Loucy (cell line): ENCODE measurements at regions not wholly inside any gene's neighbourhood (a gene's known extent, or its start where the extent isn't known, plus 50 kb on each side); places are given as distances from the start of the nearest gene placed in this dataset.
"Not testable (repeated sequence)": the region's sequence is repeated elsewhere in the genome, so short reads cannot be mapped to it uniquely, and the experiment has no call there.

Experiments
- H2AFZ ChIP-seq: fragments of 200-600 bp; sonication (generic); 2 replicates; pipeline ENCODE4 v1.6.0; 2016; ENCODE audit warnings: antibody characterized with exemption, mild to moderate bottlenecking, low read length, moderate library complexity
- H3F3A ChIP-seq: fragments of 200-600 bp; 2 replicates; pipeline ENCODE4 v1.6.0; 2016; ENCODE audit warnings: antibody characterized with exemption, low read depth, mild to moderate bottlenecking
- H3K27me3 ChIP-seq: fragments of 200-600 bp; sonication (generic); 2 replicates; pipeline ENCODE4 v1.6.1; 2014; ENCODE audit warnings: low read length, mild to moderate bottlenecking; ENCODE audit not compliant: insufficient read depth, poor library complexity, severe bottlenecking
- H3K36me3 ChIP-seq: fragments of 200-600 bp; sonication (generic); 2 replicates; pipeline ENCODE4 v1.6.1; 2016; ENCODE audit warnings: low read length; ENCODE audit not compliant: insufficient read depth
- H3K4me1 ChIP-seq: fragments of 200-600 bp; sonication (generic); 2 replicates; pipeline ENCODE4 v1.5.1; 2014; ENCODE audit warnings: low read length, mild to moderate bottlenecking; ENCODE audit not compliant: insufficient read depth, poor library complexity, severe bottlenecking
- H3K4me2 ChIP-seq: fragments of 200-600 bp; sonication (generic); 2 replicates; pipeline ENCODE4 v1.6.0; 2014; ENCODE audit warnings: antibody characterized with exemption, low read length, low read depth, mild to moderate bottlenecking; ENCODE audit not compliant: poor library complexity, severe bottlenecking
- H3K4me3 ChIP-seq: fragments of 200-600 bp; sonication (generic); 2 replicates; pipeline ENCODE4 v1.5.1; 2014; ENCODE audit warnings: low read length, mild to moderate bottlenecking, mixed read lengths; ENCODE audit not compliant: poor library complexity, severe bottlenecking
- H3K79me2 ChIP-seq: fragments of 200-600 bp; sonication (generic); 2 replicates; pipeline ENCODE4 v1.6.1; 2014; ENCODE audit warnings: low read length; ENCODE audit not compliant: insufficient read depth
- H3K9ac ChIP-seq: fragments of 200-600 bp; sonication (generic); 2 replicates; pipeline ENCODE4 v1.6.0; 2014; ENCODE audit warnings: mild to moderate bottlenecking, low read depth, low read length, moderate library complexity; ENCODE audit not compliant: poor library complexity, severe bottlenecking
- H3K9me2 ChIP-seq: fragments of 200-600 bp; sonication (generic); replicated peaks from 2 replicates; pipeline ENCODE4 v1.6.1; 2016; ENCODE audit warnings: low read depth, low read length, mixed read lengths
- H3K9me3 ChIP-seq: fragments of 200-600 bp; sonication (generic); 2 replicates; pipeline ENCODE4 v1.6.1; 2014; ENCODE audit warnings: mild to moderate bottlenecking, antibody characterized with exemption, low read length, low read depth; ENCODE audit not compliant: insufficient read depth
- H4K20me1 ChIP-seq: fragments of 200-600 bp; sonication (generic); 2 replicates; pipeline ENCODE4 v1.6.0; 2014; ENCODE audit warnings: antibody characterized with exemption, low read length, mild to moderate bottlenecking; ENCODE audit not compliant: insufficient read depth, poor library complexity, severe bottlenecking
- EZH2phosphoT487 ChIP-seq: fragments of 200-600 bp; IDR thresholded peaks from 2 replicates; pipeline ENCODE4 v1.6.1; 2018; ENCODE audit warnings: antibody characterized with exemption, mild to moderate bottlenecking, moderate library complexity, borderline replicate concordance
- TF ChIP-seq, protein P1 (sequence below): fragments of 200-600 bp; sonication (generic); conservative IDR thresholded peaks from 2 replicates; pipeline ENCODE4 v1.5.1; 2014; ENCODE audit warnings: mild to moderate bottlenecking, antibody characterized with exemption, low read length

DNA sequence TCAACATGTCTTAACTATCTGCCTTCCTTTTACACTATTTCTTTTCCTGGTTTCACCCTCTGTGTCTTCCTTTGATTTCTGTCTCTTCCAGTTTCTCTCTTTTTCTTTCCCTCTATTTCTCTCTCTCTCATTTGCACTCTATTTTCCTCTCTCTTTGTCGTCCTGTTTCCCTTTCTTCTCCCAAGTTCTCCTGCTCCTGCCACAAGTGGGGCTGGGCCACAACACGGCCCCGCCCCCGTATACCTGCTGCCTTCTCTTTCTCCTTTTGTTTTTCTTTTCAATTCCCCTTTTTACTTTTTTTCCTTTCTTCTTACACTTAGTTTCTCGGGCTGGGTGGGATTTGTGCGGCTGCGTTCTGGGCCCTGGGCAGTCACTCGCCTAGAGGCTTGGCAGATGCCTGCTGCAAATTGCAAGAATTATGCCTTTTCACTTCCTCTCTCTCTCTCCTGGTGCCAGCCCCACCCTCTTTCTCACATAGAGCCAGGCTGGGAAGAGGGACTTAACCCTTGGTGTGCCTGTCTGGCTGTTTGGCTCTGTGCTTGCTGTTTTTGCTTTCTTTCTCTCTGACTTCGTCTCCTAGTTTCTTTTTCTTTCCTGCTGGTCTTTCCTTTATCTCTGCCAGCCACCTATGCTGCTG lies 2139.4 kb downstream of the TP53TG3F start:
- no peak for TF ChIP-seq EZH2phosphoT487
- TF ChIP-seq, protein P1, sequence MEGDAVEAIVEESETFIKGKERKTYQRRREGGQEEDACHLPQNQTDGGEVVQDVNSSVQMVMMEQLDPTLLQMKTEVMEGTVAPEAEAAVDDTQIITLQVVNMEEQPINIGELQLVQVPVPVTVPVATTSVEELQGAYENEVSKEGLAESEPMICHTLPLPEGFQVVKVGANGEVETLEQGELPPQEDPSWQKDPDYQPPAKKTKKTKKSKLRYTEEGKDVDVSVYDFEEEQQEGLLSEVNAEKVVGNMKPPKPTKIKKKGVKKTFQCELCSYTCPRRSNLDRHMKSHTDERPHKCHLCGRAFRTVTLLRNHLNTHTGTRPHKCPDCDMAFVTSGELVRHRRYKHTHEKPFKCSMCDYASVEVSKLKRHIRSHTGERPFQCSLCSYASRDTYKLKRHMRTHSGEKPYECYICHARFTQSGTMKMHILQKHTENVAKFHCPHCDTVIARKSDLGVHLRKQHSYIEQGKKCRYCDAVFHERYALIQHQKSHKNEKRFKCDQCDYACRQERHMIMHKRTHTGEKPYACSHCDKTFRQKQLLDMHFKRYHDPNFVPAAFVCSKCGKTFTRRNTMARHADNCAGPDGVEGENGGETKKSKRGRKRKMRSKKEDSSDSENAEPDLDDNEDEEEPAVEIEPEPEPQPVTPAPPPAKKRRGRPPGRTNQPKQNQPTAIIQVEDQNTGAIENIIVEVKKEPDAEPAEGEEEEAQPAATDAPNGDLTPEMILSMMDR: no peak
- Histone ChIP-seq H3K4me2 (no peak overlapping the region), H3K9me2 (no peaks in the 10 kb centered on the region), H3K36me3 (no peaks in the 10 kb centered on the region), H3K79me2 (no peaks in the 10 kb centered on the region), H3K9me3 (no peaks in the 10 kb centered on the region), H3K4me1 (no peaks in the 10 kb centered on the region), H3K4me3 (no peak overlapping the region), H3F3A (no peaks in the 10 kb centered on the region), H3K9ac (no peak overlapping the region), H2AFZ (no peak overlapping the region), H4K20me1 (no peaks in the 10 kb centered on the region), H3K27me3 (no peaks in the 10 kb centered on the region)

DNA sequence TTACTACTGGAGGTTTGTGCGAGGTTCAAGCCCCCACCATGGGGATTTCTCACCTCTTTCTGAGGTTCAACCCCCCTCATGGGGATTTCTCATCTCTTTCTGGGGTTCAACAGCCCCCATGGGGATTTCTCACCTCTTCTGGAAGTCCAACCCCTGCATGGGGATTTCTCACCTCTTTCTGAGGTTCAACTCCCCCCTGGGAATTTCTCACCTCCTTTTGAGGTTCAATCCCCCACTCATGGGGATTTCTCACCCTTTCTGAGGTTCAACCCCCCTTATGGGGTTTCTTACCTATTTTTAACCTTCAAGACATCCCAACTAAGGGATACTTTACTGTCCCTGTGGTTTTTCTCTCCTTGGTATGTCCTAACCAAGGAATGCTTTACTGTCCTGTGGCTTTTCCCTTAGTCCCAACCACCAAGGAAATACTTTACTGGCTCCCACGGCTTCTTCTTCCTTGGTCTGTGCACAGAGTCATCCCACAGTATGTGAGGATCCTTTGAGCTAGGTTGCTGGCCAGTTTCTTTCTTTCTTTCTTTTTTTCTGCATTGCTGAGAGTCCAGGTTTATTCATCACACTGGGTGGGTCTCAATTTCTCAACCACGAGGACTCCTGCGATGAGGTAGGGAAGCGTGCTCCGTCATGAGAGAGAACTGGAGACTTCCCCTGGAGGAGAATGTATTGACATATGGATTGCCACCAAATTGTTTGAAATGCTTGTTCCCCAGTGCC lies 2140.2 kb downstream of the TP53TG3F start:
- no peak overlapping the region for H3K4me2 ChIP-seq
- no peaks in the 10 kb centered on the region for H3K27me3 ChIP-seq
- H3K9me3 ChIP-seq: no peaks in the 10 kb centered on the region
- H3K79me2 ChIP-seq: no peaks in the 10 kb centered on the region
- H2AFZ ChIP-seq: no peak overlapping the region
- H3K36me3 ChIP-seq: no peaks in the 10 kb centered on the region
- no peaks in the 10 kb centered on the region for H3F3A ChIP-seq
- H4K20me1 ChIP-seq: no peaks in the 10 kb centered on the region
- TF ChIP-seq EZH2phosphoT487: no peak
- TF ChIP-seq, protein P1: no peak
- no peaks in the 10 kb centered on the region for H3K4me1 ChIP-seq
- H3K4me3 ChIP-seq: no peak overlapping the region
- H3K9me2 ChIP-seq: no peaks in the 10 kb centered on the region
- no peak overlapping the region for H3K9ac ChIP-seq

DNA sequence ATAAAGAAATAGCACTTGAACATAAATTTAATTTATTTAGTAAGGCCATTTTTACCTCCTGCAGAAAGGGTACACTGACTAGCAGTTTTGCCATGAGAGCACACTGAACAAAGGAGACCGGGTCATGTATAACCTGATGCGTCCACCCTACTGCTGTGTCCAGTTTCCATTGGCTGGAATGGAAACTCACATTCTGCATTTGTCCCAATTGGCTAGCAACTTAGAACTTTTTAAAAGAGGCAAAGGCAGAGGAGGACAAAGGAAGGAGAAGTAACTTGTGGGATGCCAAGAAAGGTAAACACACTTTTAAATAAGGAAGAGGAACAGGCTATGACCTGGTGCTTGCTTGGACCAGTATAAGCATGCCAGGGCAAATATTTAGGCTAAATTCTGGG lies 2140.7 kb downstream of the TP53TG3F start:
- H3K9me2 ChIP-seq, H3K79me2 ChIP-seq, H3K36me3 ChIP-seq, H3K4me3 ChIP-seq, H3F3A ChIP-seq, H3K4me1 ChIP-seq, H2AFZ ChIP-seq, H3K27me3 ChIP-seq, H3K9ac ChIP-seq, H4K20me1 ChIP-seq, H3K9me3 ChIP-seq, H3K4me2 ChIP-seq: not testable (repeated sequence)

DNA sequence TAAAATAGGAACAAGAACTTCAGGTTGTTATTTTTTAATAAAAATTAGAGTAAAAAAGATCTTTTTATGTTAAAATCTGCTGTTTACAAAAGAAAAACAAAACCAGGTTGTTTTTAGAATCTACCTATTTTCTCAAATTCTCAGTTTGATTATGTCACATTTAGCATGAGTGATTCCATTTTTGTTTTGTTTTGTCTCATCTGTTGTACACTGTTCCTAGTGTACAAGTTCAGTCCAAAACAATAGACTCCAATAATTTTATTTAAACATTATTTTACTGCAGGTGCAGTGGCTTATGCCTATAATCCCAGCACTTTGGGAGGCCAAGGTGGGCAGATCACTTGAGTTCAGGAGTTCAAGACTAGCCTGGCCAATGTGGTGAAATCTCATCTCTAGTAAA lies 2142.7 kb downstream of the TP53TG3F start:
- H3K9ac ChIP-seq: no peak overlapping the region
- H3K9me3 ChIP-seq: no peaks in the 10 kb centered on the region
- H3K4me1 ChIP-seq: no peaks in the 10 kb centered on the region
- no peaks in the 10 kb centered on the region for H3K27me3 ChIP-seq
- no peaks in the 10 kb centered on the region for H3K36me3 ChIP-seq
- no peak overlapping the region for H3K4me3 ChIP-seq
- no peak overlapping the region for H3K4me2 ChIP-seq
- H3K79me2 ChIP-seq: no peaks in the 10 kb centered on the region
- no peaks in the 10 kb centered on the region for H4K20me1 ChIP-seq
- no peaks in the 10 kb centered on the region for H3F3A ChIP-seq
- H3K9me2 ChIP-seq: no peaks in the 10 kb centered on the region
- TF ChIP-seq, protein P1: no peak
- no peak for TF ChIP-seq EZH2phosphoT487
- no peak overlapping the region for H2AFZ ChIP-seq

DNA sequence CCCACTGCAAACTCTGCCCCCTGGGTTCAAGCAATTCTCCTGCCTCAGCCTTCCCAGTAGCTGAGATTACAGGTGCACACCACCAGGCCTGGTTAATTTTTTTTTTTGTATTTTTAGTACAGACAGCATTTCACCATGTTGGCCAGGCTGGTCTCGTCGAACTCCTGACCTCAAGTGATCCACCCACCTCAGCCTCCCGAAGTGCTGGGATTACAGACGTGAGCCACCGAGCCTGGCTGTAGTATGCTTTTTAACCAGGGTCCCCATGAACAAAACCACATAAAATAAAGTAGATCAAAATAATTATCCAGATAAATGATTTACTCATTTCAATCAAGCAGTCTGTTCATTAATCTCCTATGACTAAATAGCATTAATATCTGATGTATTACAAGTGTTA lies 2144.0 kb downstream of the TP53TG3F start:
- H2AFZ ChIP-seq, H3K36me3 ChIP-seq, H3K9me2 ChIP-seq, H4K20me1 ChIP-seq, H3F3A ChIP-seq, H3K9ac ChIP-seq, H3K9me3 ChIP-seq, H3K27me3 ChIP-seq, H3K79me2 ChIP-seq, H3K4me2 ChIP-seq, H3K4me3 ChIP-seq, H3K4me1 ChIP-seq: not testable (repeated sequence)
